ENCODE measurements at regions not wholly inside any gene's neighbourhood (a gene's known extent, or its start where the extent isn't known, plus 50 kb on each side); places are given as distances from the start of the nearest gene placed in this dataset.
"Not testable (repeated sequence)": the region's sequence is repeated elsewhere in the genome, so short reads cannot be mapped to it uniquely, and the experiment has no call there.

GRCh38 chr10:52951824-52952223, 179.2 kb upstream of the MBL2 start:
- no peak overlapping the region for H3K27ac ChIP-seq
- WGBS, 2 donors = 23 to 26% methylated on average over 5 of the region's 5 CpGs
- no peaks in the 10 kb centered on the region for H3K9me3 ChIP-seq
- no peaks in the 10 kb centered on the region for H3K27me3 ChIP-seq
- TF ChIP-seq CTCF (IDR thresholded peaks at IDR 0.05) = peak in 3 of 6 experiments; percentile 10 to 33 (median 33)
- TF ChIP-seq POLR2AphosphoS5 (IDR thresholded peaks at IDR 0.05) = no peak
- TF ChIP-seq POLR2A (IDR thresholded peaks at IDR 0.05) = no peak
- no peak for TF ChIP-seq EP300 (IDR thresholded peaks at IDR 0.05)
- ATAC-seq (ENCODE audit: low FRiP score in 2 of 2) = peak in 1 of 2 donors; percentile 66
- H3K4me3 ChIP-seq = no peak overlapping the region
- no peak for DNase-seq
- no peaks in the 10 kb centered on the region for H3K4me1 ChIP-seq
- no peaks in the 10 kb centered on the region for H3K36me3 ChIP-seq

GRCh38 chr10:52950578-52950977, 178.0 kb upstream of the MBL2 start:
- Histone ChIP-seq H3K36me3 (no peaks in the 10 kb centered on the region), H3K9me3 (no peaks in the 10 kb centered on the region), H3K4me1 (no peaks in the 10 kb centered on the region), H3K27me3 (no peaks in the 10 kb centered on the region), H3K4me3 (no peak overlapping the region), H3K27ac (no peak overlapping the region)
- no peak for TF ChIP-seq CTCF (IDR thresholded peaks at IDR 0.05)
- no peak for TF ChIP-seq POLR2A (IDR thresholded peaks at IDR 0.05)
- TF ChIP-seq EP300 (IDR thresholded peaks at IDR 0.05) = no peak
- no peak for TF ChIP-seq POLR2AphosphoS5 (IDR thresholded peaks at IDR 0.05)
- 90 to 94% methylated on average over 4 to 5 of the region's 5 CpGs for WGBS, 2 donors
- no peak for DNase-seq
- no peak for ATAC-seq (ENCODE audit: low FRiP score in 2 of 2)

GRCh38 chr10:52949899-52950298, 177.3 kb upstream of the MBL2 start:
- no peak overlapping the region for H3K27ac ChIP-seq
- no peaks in the 10 kb centered on the region for H3K9me3 ChIP-seq
- no peaks in the 10 kb centered on the region for H3K27me3 ChIP-seq
- no peak for TF ChIP-seq POLR2AphosphoS5 (IDR thresholded peaks at IDR 0.05)
- TF ChIP-seq EP300 (IDR thresholded peaks at IDR 0.05) = no peak
- TF ChIP-seq CTCF (IDR thresholded peaks at IDR 0.05) = no peak
- no peak for TF ChIP-seq POLR2A (IDR thresholded peaks at IDR 0.05)
- ATAC-seq (ENCODE audit: low FRiP score in 2 of 2) = no peak
- H3K4me1 ChIP-seq = no peaks in the 10 kb centered on the region
- DNase-seq = no peak
- WGBS, 2 donors = 74 to 83% methylated on average over 13 of the region's 13 CpGs
- no peaks in the 10 kb centered on the region for H3K36me3 ChIP-seq
- no peak overlapping the region for H3K4me3 ChIP-seq

GRCh38 chr10:52946486-52946885, 173.9 kb upstream of the MBL2 start:
- H3K9me3 ChIP-seq = no peaks in the 10 kb centered on the region
- ATAC-seq (ENCODE audit: low FRiP score in 2 of 2) (no peak), DNase-seq (no peak)
- no peak overlapping the region for H3K4me3 ChIP-seq
- WGBS, 2 donors = 76 to 80% methylated on average over 5 of the region's 5 CpGs
- no peaks in the 10 kb centered on the region for H3K36me3 ChIP-seq
- H3K27ac ChIP-seq = no peak overlapping the region
- H3K27me3 ChIP-seq = no peaks in the 10 kb centered on the region
- TF ChIP-seq EP300 (IDR thresholded peaks at IDR 0.05) = no peak
- no peak for TF ChIP-seq POLR2AphosphoS5 (IDR thresholded peaks at IDR 0.05)
- TF ChIP-seq CTCF (IDR thresholded peaks at IDR 0.05) = no peak
- TF ChIP-seq POLR2A (IDR thresholded peaks at IDR 0.05) = no peak
- H3K4me1 ChIP-seq = no peaks in the 10 kb centered on the region

- H3K4me3 ChIP-seq; DNase-seq; ATAC-seq (ENCODE audit: low FRiP score in 2 of 2); H3K27ac ChIP-seq; H3K36me3 ChIP-seq; H3K4me1 ChIP-seq; H3K9me3 ChIP-seq; H3K27me3 ChIP-seq: not testable (repeated sequence)
- 67 to 74% methylated on average over 4 of the region's 4 CpGs for WGBS, 2 donors
These were observed 172.9 kb upstream of the MBL2 start for GRCh38 chr10:52945521-52945920.
